ENCODE measurements at regions not wholly inside any gene's neighbourhood (a gene's known extent, or its start where the extent isn't known, plus 50 kb on each side); places are given as distances from the start of the nearest gene placed in this dataset.

DNA sequence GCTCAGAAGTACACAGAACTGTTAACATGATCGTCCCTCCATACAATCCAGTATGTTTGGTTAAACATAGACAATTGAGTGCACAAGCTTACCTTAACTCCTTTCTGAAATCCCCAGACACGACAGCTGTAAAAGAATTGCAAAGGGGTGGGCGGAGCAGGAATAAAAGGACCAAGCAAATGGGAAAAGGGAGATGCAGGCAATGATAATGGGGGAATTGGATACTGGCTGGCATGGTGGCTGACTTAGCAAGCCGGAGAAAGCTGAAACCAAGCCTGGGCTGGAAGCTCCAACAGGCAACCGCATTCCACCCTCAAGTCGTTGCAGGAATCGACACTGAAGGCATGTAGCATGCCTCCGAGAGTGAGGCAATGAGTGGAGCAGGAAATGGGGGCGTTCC lies 96.8 kb upstream of the TMEM132C start:
- Histone ChIP-seq H3K9me2 (ENCODE audit: insufficient read depth, low read length) (no peaks in the 10 kb centered on the region), H3K27me3 (ENCODE audit: insufficient read depth, low read depth, low read length) (no peaks in the 10 kb centered on the region), H3K27ac (ENCODE audit: low read length) (no peak overlapping the region), H4K20me1 (ENCODE audit: insufficient read depth) (no peaks in the 10 kb centered on the region), H3K4me2 (ENCODE audit: low read length) (no peak overlapping the region), H3F3A (ENCODE audit: insufficient read depth, low read length, poor library complexity, severe bottlenecking) (no peaks in the 10 kb centered on the region), H3K36me3 (ENCODE audit: insufficient read depth, low read length) (no peaks in the 10 kb centered on the region), H3K79me2 (replicated peaks; ENCODE audit: insufficient read depth, low read length) (no peaks in the 10 kb centered on the region), H3K9me3 (ENCODE audit: low read length) (no peaks in the 10 kb centered on the region), H3K9ac (ENCODE audit: low read length) (no peak overlapping the region), H3K4me3 (ENCODE audit: low read length) (no peak overlapping the region), H2AFZ (ENCODE audit: low read depth, low read length) (no peak overlapping the region)
- TF ChIP-seq EP300 (conservative IDR thresholded peaks at IDR 0.05; ENCODE audit: poor library complexity, severe bottlenecking), result no peak
- TF ChIP-seq MXI1 (conservative IDR thresholded peaks at IDR 0.05; ENCODE audit: poor library complexity, severe bottlenecking), result no peak
- no peak for TF ChIP-seq TAF1 (IDR thresholded peaks at IDR 0.05; ENCODE audit: low read depth)
- no peak for TF ChIP-seq REST (IDR thresholded peaks at IDR 0.05; ENCODE audit: borderline replicate concordance)
- no peak for TF ChIP-seq POLR2AphosphoS5 (IDR thresholded peaks at IDR 0.05)
- no peak for TF ChIP-seq RAD21 (conservative IDR thresholded peaks at IDR 0.05)
- no peak for TF ChIP-seq SMC3 (conservative IDR thresholded peaks at IDR 0.05; ENCODE audit: poor library complexity)
- no peak for TF ChIP-seq CTCF (IDR thresholded peaks at IDR 0.05; ENCODE audit: poor library complexity, severe bottlenecking)
- no peak for TF ChIP-seq EZH2 (IDR thresholded peaks at IDR 0.05; ENCODE audit: borderline replicate concordance, insufficient read depth, low read length, poor library complexity, severe bottlenecking)

- TF ChIP-seq TAF1 (IDR thresholded peaks at IDR 0.05; ENCODE audit: low read depth) (no peak), EZH2 (IDR thresholded peaks at IDR 0.05; ENCODE audit: borderline replicate concordance, insufficient read depth, low read length, poor library complexity, severe bottlenecking) (no peak), REST (IDR thresholded peaks at IDR 0.05; ENCODE audit: borderline replicate concordance) (no peak), EP300 (conservative IDR thresholded peaks at IDR 0.05; ENCODE audit: poor library complexity, severe bottlenecking) (no peak), MXI1 (conservative IDR thresholded peaks at IDR 0.05; ENCODE audit: poor library complexity, severe bottlenecking) (no peak), SMC3 (conservative IDR thresholded peaks at IDR 0.05; ENCODE audit: poor library complexity) (no peak), RAD21 (conservative IDR thresholded peaks at IDR 0.05) (no peak)
- Histone ChIP-seq H4K20me1 (ENCODE audit: insufficient read depth) (no peaks in the 10 kb centered on the region), H3K4me2 (ENCODE audit: low read length) (no peak overlapping the region), H3K4me3 (ENCODE audit: low read length) (no peak overlapping the region), H3K9ac (ENCODE audit: low read length) (no peak overlapping the region), H3K9me2 (ENCODE audit: insufficient read depth, low read length) (no peaks in the 10 kb centered on the region), H2AFZ (ENCODE audit: low read depth, low read length) (no peak overlapping the region), H3K79me2 (replicated peaks; ENCODE audit: insufficient read depth, low read length) (no peaks in the 10 kb centered on the region), H3K27me3 (ENCODE audit: insufficient read depth, low read depth, low read length) (no peaks in the 10 kb centered on the region), H3K27ac (ENCODE audit: low read length) (no peak overlapping the region), H3F3A (ENCODE audit: insufficient read depth, low read length, poor library complexity, severe bottlenecking) (no peaks in the 10 kb centered on the region), H3K9me3 (ENCODE audit: low read length) (no peaks in the 10 kb centered on the region), H3K36me3 (ENCODE audit: insufficient read depth, low read length) (no peaks in the 10 kb centered on the region)
These were observed 88.4 kb upstream of the TMEM132C start for GRCh38 chr12:128178565-128178964.
